Upper lobe of left lung (tissue), 4 donors: ENCODE measurements at regions not wholly inside any gene's neighbourhood (a gene's known extent, or its start where the extent isn't known, plus 50 kb on each side); places are given as distances from the start of the nearest gene placed in this dataset.

Experiments
- EP300 ChIP-seq, 4 donors: sonication (generic); formaldehyde crosslinking; IDR thresholded peaks; one replicate each; pipeline ENCODE4 v1.5.1; 2017; ENCODE audit warnings: antibody characterized with exemption in 4 of 4, control low read depth in 2 of 4
- POLR2A ChIP-seq, 4 donors: fragments of 450-650 bp; IDR thresholded peaks; one replicate each; pipeline ENCODE4 v1.5.1; 2016 to 2017; ENCODE audit warnings: antibody characterized with exemption in 4 of 4, mild to moderate bottlenecking in 2 of 4
- POLR2AphosphoS5 ChIP-seq, 2 donors: sonication (generic); formaldehyde crosslinking; IDR thresholded peaks; one replicate each; pipeline ENCODE4 v1.5.1; 2017; ENCODE audit warnings: antibody characterized with exemption in 2 of 2
- TF ChIP-seq, protein P1 (sequence below), 6 experiments: fragments of 450-650 bp in 4 of 6; fragments of 200-600 bp in 2 of 6; sonication (generic) in 2 of 6; IDR thresholded peaks; one replicate each; pipeline ENCODE4 v1.5.1; 2016 to 2019; ENCODE audit warnings: antibody characterized with exemption in 6 of 6

DNA sequence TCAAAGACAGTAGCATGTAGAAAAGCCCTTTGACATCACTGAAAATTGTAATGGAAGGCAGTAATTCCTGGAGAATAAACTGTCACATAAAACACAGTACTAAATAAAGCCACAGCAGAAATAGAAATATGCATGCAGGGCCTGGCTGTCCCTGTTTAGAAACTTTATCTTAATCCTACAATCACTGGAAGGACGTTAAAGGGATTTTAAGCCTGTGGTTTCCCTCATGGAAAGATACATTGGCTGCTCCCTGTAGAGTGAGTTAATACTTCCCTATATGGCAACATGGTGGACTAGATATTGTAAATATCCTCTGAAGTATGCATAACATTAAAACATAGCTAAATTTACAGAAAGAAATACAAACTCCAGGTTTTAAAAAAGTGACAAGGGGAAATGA is 1334.9 kb upstream of the CELF2 start:
- TF ChIP-seq EP300 (IDR thresholded peaks at IDR 0.05) (no peak), POLR2AphosphoS5 (IDR thresholded peaks at IDR 0.05) (no peak), POLR2A (IDR thresholded peaks at IDR 0.05) (no peak)
- TF ChIP-seq, protein P1, sequence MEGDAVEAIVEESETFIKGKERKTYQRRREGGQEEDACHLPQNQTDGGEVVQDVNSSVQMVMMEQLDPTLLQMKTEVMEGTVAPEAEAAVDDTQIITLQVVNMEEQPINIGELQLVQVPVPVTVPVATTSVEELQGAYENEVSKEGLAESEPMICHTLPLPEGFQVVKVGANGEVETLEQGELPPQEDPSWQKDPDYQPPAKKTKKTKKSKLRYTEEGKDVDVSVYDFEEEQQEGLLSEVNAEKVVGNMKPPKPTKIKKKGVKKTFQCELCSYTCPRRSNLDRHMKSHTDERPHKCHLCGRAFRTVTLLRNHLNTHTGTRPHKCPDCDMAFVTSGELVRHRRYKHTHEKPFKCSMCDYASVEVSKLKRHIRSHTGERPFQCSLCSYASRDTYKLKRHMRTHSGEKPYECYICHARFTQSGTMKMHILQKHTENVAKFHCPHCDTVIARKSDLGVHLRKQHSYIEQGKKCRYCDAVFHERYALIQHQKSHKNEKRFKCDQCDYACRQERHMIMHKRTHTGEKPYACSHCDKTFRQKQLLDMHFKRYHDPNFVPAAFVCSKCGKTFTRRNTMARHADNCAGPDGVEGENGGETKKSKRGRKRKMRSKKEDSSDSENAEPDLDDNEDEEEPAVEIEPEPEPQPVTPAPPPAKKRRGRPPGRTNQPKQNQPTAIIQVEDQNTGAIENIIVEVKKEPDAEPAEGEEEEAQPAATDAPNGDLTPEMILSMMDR (IDR thresholded peaks at IDR 0.05): no peak
